ENCODE measurements at regions not wholly inside any gene's neighbourhood (a gene's known extent, or its start where the extent isn't known, plus 50 kb on each side); places are given as distances from the start of the nearest gene placed in this dataset.

DNA sequence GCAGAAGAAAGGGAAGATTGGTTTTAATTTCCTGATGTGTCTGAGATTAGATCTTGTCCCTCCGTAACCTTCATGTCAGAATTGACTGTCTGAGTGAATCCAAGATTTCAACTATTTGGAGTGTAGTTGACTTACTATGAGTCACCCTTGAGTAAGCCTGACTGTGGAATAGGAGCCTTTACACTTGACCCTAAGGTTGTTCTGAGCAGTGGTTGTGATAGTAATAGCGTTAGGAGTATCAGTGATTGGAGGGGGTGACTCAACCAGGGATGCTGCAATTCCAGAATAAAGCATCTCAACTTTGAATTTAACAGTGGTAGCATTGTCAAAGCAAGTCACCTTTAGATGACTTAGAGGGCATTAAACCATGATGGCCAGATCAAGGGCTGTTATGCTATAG, 979.5 kb upstream of the FAM98A start:
- BruUV-seq (replicated peaks), result no TSS peak
- DNase-seq, result no peak

DNA sequence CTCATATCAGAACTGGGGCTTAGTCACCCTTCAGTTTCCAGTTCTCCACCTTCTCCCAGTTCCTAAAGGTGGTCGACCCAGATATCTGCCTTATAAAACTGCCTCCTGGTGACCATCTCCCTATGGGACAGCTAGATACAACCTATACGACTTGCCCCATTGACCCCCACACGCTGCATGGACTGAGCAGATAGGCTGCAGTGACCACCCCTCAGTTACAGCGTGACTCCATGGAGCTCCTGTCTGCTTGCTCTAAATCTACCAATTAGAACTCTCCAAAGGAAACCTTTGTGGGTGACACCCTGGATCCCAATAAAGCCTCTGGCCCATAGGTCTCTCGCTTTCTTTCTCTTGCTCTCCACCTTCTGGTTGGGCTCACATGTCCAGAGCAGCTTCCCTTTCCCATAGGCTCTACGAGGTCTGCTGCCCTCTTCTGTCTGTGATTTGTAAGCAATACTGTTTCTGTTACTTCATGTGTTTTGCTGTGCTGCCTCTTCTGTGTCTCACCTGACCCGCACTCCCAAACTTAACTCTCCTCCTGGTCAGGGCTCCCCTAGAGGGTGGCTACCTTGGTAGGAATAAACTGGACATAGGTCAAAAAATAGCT, 971.3 kb upstream of the FAM98A start:
- Histone ChIP-seq H3K27me3 (ENCODE audit: insufficient read depth, low read depth) (no peaks in the 10 kb centered on the region), H3K4me3 (no peak overlapping the region), H3K36me3 (ENCODE audit: low read depth) (no peaks in the 10 kb centered on the region), H3K9me2 (ENCODE audit: insufficient read depth) (no peaks in the 10 kb centered on the region), H3F3A (ENCODE audit: insufficient read depth, low read depth) (no peaks in the 10 kb centered on the region), H3K4me2 (no peak overlapping the region), H4K20me1 (ENCODE audit: insufficient read depth) (no peaks in the 10 kb centered on the region), H3K9me3 (ENCODE audit: insufficient read depth, low read depth) (no peaks in the 10 kb centered on the region), H2AFZ (no peak overlapping the region), H3K79me2 (ENCODE audit: low read depth) (no peaks in the 10 kb centered on the region), H3K4me1 (replicated peaks; ENCODE audit: insufficient read depth) (no peaks in the 10 kb centered on the region), H3K27ac (no peak overlapping the region)
- BruUV-seq (replicated peaks), result no TSS peak
- no peak for DNase-seq
- no peak for TF ChIP-seq EZH2 (IDR thresholded peaks at IDR 0.05; ENCODE audit: low read depth)
- TF ChIP-seq, protein P1, sequence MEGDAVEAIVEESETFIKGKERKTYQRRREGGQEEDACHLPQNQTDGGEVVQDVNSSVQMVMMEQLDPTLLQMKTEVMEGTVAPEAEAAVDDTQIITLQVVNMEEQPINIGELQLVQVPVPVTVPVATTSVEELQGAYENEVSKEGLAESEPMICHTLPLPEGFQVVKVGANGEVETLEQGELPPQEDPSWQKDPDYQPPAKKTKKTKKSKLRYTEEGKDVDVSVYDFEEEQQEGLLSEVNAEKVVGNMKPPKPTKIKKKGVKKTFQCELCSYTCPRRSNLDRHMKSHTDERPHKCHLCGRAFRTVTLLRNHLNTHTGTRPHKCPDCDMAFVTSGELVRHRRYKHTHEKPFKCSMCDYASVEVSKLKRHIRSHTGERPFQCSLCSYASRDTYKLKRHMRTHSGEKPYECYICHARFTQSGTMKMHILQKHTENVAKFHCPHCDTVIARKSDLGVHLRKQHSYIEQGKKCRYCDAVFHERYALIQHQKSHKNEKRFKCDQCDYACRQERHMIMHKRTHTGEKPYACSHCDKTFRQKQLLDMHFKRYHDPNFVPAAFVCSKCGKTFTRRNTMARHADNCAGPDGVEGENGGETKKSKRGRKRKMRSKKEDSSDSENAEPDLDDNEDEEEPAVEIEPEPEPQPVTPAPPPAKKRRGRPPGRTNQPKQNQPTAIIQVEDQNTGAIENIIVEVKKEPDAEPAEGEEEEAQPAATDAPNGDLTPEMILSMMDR (conservative IDR thresholded peaks at IDR 0.05), result peak; percentile 35; the same call in 1 of the 2 replicates
- intact Hi-C loops (cut with micrococcal nuclease; ENCODE audit: unreplicated experiment), result no loop called here
- ChIA-PET POLR2A (ENCODE audit: unreplicated experiment) (no interaction called here), CTCF (no interaction called here)

More for the DNA sequence above, 979.5 kb upstream of the FAM98A start:
- Histone ChIP-seq H3K4me1 (replicated peaks; ENCODE audit: insufficient read depth) (no peaks in the 10 kb centered on the region), H4K20me1 (ENCODE audit: insufficient read depth) (0 out of 2 replicates have a peak, but pooled peaks cover under 1% of the 10 kb centered on the region), H3K27me3 (ENCODE audit: insufficient read depth, low read depth) (no peaks in the 10 kb centered on the region), H3K9me2 (ENCODE audit: insufficient read depth) (no peaks in the 10 kb centered on the region), H3K4me2 (no peak overlapping the region), H3K36me3 (ENCODE audit: low read depth) (no peaks in the 10 kb centered on the region), H2AFZ (no peak overlapping the region), H3K9me3 (ENCODE audit: insufficient read depth, low read depth) (no peaks in the 10 kb centered on the region), H3K4me3 (no peak overlapping the region), H3F3A (ENCODE audit: insufficient read depth, low read depth) (no peaks in the 10 kb centered on the region), H3K79me2 (ENCODE audit: low read depth) (no peaks in the 10 kb centered on the region), H3K27ac (no peak overlapping the region)
- ChIA-PET CTCF (no interaction called here), POLR2A (ENCODE audit: unreplicated experiment) (no interaction called here)
- no peak for TF ChIP-seq EZH2 (IDR thresholded peaks at IDR 0.05; ENCODE audit: low read depth)
- TF ChIP-seq, protein P1 (conservative IDR thresholded peaks at IDR 0.05), result no peak
- intact Hi-C loops (cut with micrococcal nuclease; ENCODE audit: unreplicated experiment), result no loop called here

DNA sequence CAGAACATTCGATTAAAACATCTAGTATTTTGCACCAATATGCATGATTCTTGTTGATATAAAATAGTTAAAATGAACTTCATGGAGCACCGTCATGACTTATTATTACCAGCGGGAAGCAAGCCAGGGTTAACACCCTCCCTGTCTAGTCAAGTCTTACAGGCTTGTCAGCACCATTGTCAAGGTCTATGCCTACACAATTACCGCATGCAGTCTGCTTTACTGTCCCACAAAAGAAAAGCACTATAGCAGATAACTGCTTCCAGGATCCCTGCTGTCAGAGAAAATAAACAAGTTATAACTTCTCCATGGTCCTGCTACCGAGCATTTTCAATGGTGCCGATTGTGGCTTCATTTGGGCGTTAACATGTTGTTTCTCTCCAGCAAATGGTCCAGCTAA, 968.0 kb upstream of the FAM98A start:
- no peaks in the 10 kb centered on the region for H4K20me1 ChIP-seq (ENCODE audit: insufficient read depth)
- no peaks in the 10 kb centered on the region for H3F3A ChIP-seq (ENCODE audit: insufficient read depth, low read depth)
- intact Hi-C loops (cut with micrococcal nuclease; ENCODE audit: unreplicated experiment), result no loop called here
- H3K9me3 ChIP-seq (ENCODE audit: insufficient read depth, low read depth), result no peaks in the 10 kb centered on the region
- H3K4me2 ChIP-seq, result no peak overlapping the region
- H3K27ac ChIP-seq, result no peak overlapping the region
- no TSS peak for BruUV-seq (replicated peaks)
- H3K36me3 ChIP-seq (ENCODE audit: low read depth), result no peaks in the 10 kb centered on the region
- no peak overlapping the region for H2AFZ ChIP-seq
- CTCF ChIA-PET, result no interaction called here
- no peaks in the 10 kb centered on the region for H3K4me1 ChIP-seq (replicated peaks; ENCODE audit: insufficient read depth)
- H3K4me3 ChIP-seq, result no peak overlapping the region
- H3K9me2 ChIP-seq (ENCODE audit: insufficient read depth), result no peaks in the 10 kb centered on the region
- no peaks in the 10 kb centered on the region for H3K79me2 ChIP-seq (ENCODE audit: low read depth)
- POLR2A ChIA-PET (ENCODE audit: unreplicated experiment), result no interaction called here
- DNase-seq, result no peak
- no peaks in the 10 kb centered on the region for H3K27me3 ChIP-seq (ENCODE audit: insufficient read depth, low read depth)
- TF ChIP-seq, protein P1 (conservative IDR thresholded peaks at IDR 0.05), result no peak
- no peak for TF ChIP-seq EZH2 (IDR thresholded peaks at IDR 0.05; ENCODE audit: low read depth)

Measured in PC-9 (cell line).